GM06990 (cell line): ENCODE measurements at regions not wholly inside any gene's neighbourhood (a gene's known extent, or its start where the extent isn't known, plus 50 kb on each side); places are given as distances from the start of the nearest gene placed in this dataset.

ENCODE experiments used
- DNase-seq: peaks from one replicate; pipeline ENCODE4 v3.0.0-alpha.2; 2011; ENCODE audit not compliant: insufficient read length; ENCODE audit errors: extremely low read depth
- H3K27me3 ChIP-seq: replicated peaks from 2 replicates; pipeline ENCODE4 v1.6.0; 2011; ENCODE audit warnings: low read length; ENCODE audit not compliant: control insufficient read depth, insufficient read depth
- H3K36me3 ChIP-seq: 2 replicates; pipeline ENCODE4 v1.5.1; 2011; ENCODE audit warnings: low read length; ENCODE audit not compliant: control insufficient read depth, insufficient read depth
- H3K4me3 ChIP-seq: replicated peaks from 2 replicates; pipeline ENCODE4 v1.5.1; 2011; ENCODE audit warnings: low read depth, mild to moderate bottlenecking, control low read depth, low read length
- TF ChIP-seq, protein P1 (sequence below): IDR thresholded peaks from 2 replicates; pipeline ENCODE4 v1.5.1; 2011; ENCODE audit warnings: low read length, control low read depth, mild to moderate bottlenecking, inconsistent platforms; ENCODE audit not compliant: insufficient read depth, poor library complexity, severe bottlenecking

DNA sequence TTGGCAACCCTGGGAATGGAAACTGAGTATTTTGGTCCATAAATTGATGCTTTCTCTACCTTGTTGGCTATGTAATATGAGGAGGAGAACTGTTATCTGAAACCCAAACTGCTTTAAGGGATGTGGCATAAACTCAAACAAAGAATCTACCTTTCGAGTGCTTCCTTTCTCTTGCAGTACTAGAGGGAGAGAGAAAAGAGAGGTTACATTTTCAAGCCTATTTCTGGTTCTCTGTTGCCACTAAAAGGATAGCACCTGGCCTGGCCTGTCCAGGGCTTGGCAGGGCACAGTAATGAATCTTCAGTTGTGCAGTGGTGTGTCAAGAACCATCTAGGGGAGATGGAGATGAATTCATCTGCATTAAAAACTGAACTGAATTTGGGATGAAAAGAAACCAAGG, 308.6 kb downstream of the PTTG2 start:
- TF ChIP-seq, protein P1, sequence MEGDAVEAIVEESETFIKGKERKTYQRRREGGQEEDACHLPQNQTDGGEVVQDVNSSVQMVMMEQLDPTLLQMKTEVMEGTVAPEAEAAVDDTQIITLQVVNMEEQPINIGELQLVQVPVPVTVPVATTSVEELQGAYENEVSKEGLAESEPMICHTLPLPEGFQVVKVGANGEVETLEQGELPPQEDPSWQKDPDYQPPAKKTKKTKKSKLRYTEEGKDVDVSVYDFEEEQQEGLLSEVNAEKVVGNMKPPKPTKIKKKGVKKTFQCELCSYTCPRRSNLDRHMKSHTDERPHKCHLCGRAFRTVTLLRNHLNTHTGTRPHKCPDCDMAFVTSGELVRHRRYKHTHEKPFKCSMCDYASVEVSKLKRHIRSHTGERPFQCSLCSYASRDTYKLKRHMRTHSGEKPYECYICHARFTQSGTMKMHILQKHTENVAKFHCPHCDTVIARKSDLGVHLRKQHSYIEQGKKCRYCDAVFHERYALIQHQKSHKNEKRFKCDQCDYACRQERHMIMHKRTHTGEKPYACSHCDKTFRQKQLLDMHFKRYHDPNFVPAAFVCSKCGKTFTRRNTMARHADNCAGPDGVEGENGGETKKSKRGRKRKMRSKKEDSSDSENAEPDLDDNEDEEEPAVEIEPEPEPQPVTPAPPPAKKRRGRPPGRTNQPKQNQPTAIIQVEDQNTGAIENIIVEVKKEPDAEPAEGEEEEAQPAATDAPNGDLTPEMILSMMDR: no peak
- no peaks in the 10 kb centered on the region for H3K27me3 ChIP-seq
- H3K36me3 ChIP-seq: no peaks in the 10 kb centered on the region
- H3K4me3 ChIP-seq: no peak overlapping the region
- no peak for DNase-seq

DNA sequence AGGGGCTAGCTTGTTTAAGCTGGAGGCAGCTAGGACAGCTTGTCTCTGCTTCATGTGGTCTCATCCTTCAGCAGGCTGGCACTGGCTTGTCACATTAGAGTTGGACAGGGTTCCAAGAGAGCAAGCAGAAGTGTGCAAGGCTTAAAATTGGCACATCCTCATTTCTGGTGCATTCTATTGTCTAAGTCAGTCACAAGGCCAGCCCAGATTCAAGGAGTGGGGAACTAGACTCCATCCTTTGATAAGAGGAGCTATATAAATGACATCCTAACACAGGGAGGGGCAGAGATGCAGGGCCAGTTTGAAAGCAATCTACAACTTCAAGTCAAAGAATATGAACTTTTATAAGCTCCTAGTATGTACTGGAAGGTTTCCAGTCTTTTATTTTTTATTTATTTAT, 313.2 kb downstream of the PTTG2 start:
- TF ChIP-seq, protein P1: no peak
- no peak for DNase-seq
- H3K4me3 ChIP-seq: no peak overlapping the region
- H3K36me3 ChIP-seq: no peaks in the 10 kb centered on the region
- no peaks in the 10 kb centered on the region for H3K27me3 ChIP-seq

DNA sequence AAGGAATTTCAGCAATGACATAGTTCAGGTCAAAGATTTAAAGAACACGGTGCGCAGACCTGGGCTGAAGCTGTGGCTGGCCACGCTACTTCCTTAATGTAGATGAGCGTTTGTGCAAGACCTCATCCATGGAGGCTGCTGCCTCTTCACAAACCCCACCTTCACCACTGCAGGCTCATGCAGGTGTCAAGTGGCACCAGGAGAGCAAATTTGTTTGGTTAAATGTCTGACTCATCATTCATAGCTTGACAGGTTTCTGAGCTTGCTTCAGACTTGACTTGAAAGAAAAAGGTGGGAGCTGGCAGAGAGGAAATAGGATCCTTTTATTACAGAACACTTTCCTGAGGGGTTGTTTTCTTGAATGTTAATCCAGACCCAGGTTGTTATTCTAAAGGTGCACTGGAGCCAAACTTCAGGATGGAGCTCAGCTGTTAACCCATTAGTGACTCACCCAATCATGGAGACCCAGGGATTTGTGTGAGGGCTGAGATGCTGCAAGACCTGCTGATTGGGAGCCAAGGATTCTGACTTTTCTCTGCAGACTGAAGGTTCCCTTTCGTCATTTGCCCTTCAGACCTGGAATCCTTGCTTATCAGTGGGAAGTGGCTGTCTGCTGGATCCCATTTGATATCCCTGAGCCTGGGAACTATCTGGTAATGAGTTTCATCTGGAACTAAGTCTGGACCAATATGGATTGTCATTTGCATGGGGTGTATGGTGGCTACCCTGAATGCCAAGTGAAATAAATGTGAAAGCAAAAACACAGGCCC, 315.3 kb downstream of the PTTG2 start:
- Histone ChIP-seq H3K4me3 (no peak overlapping the region), H3K27me3 (no peaks in the 10 kb centered on the region), H3K36me3 (no peaks in the 10 kb centered on the region)
- TF ChIP-seq, protein P1: no peak
- DNase-seq: no peak

- Histone ChIP-seq H3K36me3 (no peaks in the 10 kb centered on the region), H3K27me3 (no peaks in the 10 kb centered on the region), H3K4me3 (no peak overlapping the region)
- no peak for DNase-seq
- TF ChIP-seq, protein P1: no peak
Measured at GRCh38 chr4:38278255-38278654, 318.1 kb downstream of the PTTG2 start.

DNA sequence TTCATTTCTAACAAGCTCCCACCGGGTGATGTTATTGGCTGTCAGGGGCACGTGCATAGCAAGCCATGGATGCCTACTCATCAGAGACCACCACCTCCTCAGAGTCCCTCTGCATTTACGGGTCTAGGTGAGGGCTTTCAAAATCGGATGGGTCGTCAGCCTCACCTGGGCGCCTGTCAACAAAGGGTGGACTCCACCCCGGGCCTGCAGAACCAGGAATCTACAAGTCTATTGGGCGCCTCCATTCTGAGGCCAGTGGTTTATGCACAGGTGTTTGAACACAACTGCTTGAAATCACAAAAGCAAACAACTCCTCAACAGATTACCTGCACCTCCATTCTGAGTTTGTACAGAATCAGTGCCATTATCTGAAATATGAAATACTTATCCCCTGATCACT, 318.9 kb downstream of the PTTG2 start:
- Histone ChIP-seq H3K27me3 (no peaks in the 10 kb centered on the region), H3K36me3 (no peaks in the 10 kb centered on the region), H3K4me3 (no peak overlapping the region)
- TF ChIP-seq, protein P1: no peak
- DNase-seq: no peak
